PC-9 (cell line): ENCODE measurements at regions not wholly inside any gene's neighbourhood (a gene's known extent, or its start where the extent isn't known, plus 50 kb on each side); places are given as distances from the start of the nearest gene placed in this dataset.

Experiments
- BruUV-seq: library from RNA; stranded (reverse); fragments of 400-500 nt; replicated peaks from 2 replicates; lab custom pipeline; 2021; lab: Mats Ljungman, UMichigan
- CTCF ChIA-PET: fragments of 300-600 bp; sonication (Branson Sonifier 250); formaldehyde crosslinking; loops from one replicate; lab custom pipeline; 2022; ENCODE audit warnings: antibody characterized with exemption; lab: Charles Lee
- POLR2A ChIA-PET: fragments of 300-600 bp; sonication (Branson Sonifier 250); formaldehyde crosslinking; loops from one replicate; lab custom pipeline; 2022; ENCODE audit warnings: antibody characterized with exemption; ENCODE audit not compliant: unreplicated experiment; lab: Charles Lee
- DNase-seq, 2 experiments: peaks; one replicate each; pipeline versions ENCODE4 v3.0.0 to v3.0.0-alpha.2; 2015 to 2022; ENCODE audit warnings: mixed read lengths in 1 of 2
- H2AFZ ChIP-seq: fragments of 200-600 bp; sonication (generic); 2 replicates; pipeline ENCODE4 v1.8.1; 2017; ENCODE audit warnings: antibody characterized with exemption
- H3F3A ChIP-seq: fragments of 200-600 bp; sonication (generic); 2 replicates; pipeline ENCODE4 v1.8.1; 2017; ENCODE audit warnings: antibody characterized with exemption, mild to moderate bottlenecking, low read depth; ENCODE audit not compliant: insufficient read depth
- H3K27ac ChIP-seq: fragments of 200-600 bp; sonication (generic); 2 replicates; pipeline ENCODE4 v1.6.1; 2016; ENCODE audit warnings: mixed run types
- H3K27me3 ChIP-seq: fragments of 200-600 bp; sonication (generic); 2 replicates; pipeline ENCODE4 v1.6.1; 2016; ENCODE audit warnings: low read depth, mixed run types; ENCODE audit not compliant: insufficient read depth
- H3K36me3 ChIP-seq: fragments of 200-600 bp; sonication (generic); 2 replicates; pipeline ENCODE4 v1.6.1; 2016; ENCODE audit warnings: low read depth, mixed run types
- H3K4me1 ChIP-seq: fragments of 200-600 bp; sonication (generic); replicated peaks from 2 replicates; pipeline ENCODE4 v1.6.1; 2016; ENCODE audit warnings: mixed run types; ENCODE audit not compliant: insufficient read depth
- H3K4me2 ChIP-seq: fragments of 200-600 bp; sonication (generic); 2 replicates; pipeline ENCODE4 v1.6.1; 2017; ENCODE audit warnings: mixed run types
- H3K4me3 ChIP-seq: fragments of 200-600 bp; sonication (generic); 2 replicates; pipeline ENCODE4 v1.6.1; 2016; ENCODE audit warnings: mixed run types
- H3K79me2 ChIP-seq: fragments of 200-600 bp; sonication (generic); 2 replicates; pipeline ENCODE4 v1.6.1; 2017; ENCODE audit warnings: low read depth, mixed run types
- H3K9me2 ChIP-seq: fragments of 200-600 bp; sonication (generic); 2 replicates; pipeline ENCODE4 v1.8.1; 2017; ENCODE audit warnings: mild to moderate bottlenecking; ENCODE audit not compliant: insufficient read depth
- H3K9me3 ChIP-seq: fragments of 200-600 bp; sonication (generic); 2 replicates; pipeline ENCODE4 v1.8.1; 2016; ENCODE audit warnings: low read depth; ENCODE audit not compliant: insufficient read depth
- H4K20me1 ChIP-seq: fragments of 200-600 bp; sonication (generic); 2 replicates; pipeline ENCODE4 v1.8.1; 2017; ENCODE audit not compliant: insufficient read depth
- EZH2 ChIP-seq: fragments of 200-600 bp; sonication (generic); IDR thresholded peaks from 2 replicates; pipeline ENCODE4 v1.8.0; 2017; ENCODE audit warnings: antibody characterized with exemption, low read depth
- intact Hi-C: fragments of 100-400 bp; cut with micrococcal nuclease; formaldehyde crosslinking; loops from one replicate; pipeline ENCODE4 v1.10.0; 2022; ENCODE audit not compliant: unreplicated experiment
- TF ChIP-seq, protein P1 (sequence below): fragments of 200-600 bp; sonication (generic); conservative IDR thresholded peaks from 2 replicates; pipeline ENCODE4 v1.6.1; 2017; ENCODE audit warnings: mixed run types, antibody characterized with exemption, mild to moderate bottlenecking, moderate library complexity

DNA sequence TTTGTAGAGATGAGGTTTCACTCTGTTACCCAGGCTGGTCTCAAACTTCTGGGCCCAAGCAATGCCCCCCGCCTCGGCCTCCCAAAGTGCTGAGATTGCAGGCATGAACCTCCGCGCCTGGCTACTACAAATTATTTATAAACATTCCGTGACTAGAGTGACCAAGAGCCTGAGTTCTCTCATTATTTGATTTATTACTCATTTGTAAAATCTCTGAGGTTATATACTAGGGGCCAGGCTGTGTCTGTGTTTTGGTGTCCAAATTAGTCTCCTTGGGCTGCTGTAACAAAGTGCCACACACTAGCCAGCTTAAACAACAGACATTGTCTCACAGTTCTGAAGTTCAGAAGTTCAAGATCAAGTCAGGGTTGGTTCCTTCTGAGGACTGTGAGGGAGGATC is 70.8 kb upstream of the ELAC2 start:
- BruUV-seq, result no TSS peak
- CTCF ChIA-PET, result interaction anchor here (0.6 kb wide), 1 partner anchor 14 kb away, joined by 7 read pairs; no protein-coding TSS in a partner anchor
- Histone ChIP-seq H3K79me2 (no peaks in the 10 kb centered on the region), H3K4me2 (no peak overlapping the region), H2AFZ (no peak overlapping the region), H3F3A (no peaks in the 10 kb centered on the region), H3K9me3 (no peaks in the 10 kb centered on the region), H4K20me1 (no peaks in the 10 kb centered on the region), H3K36me3 (no peaks in the 10 kb centered on the region), H3K9me2 (no peaks in the 10 kb centered on the region), H3K27ac (no peak overlapping the region), H3K27me3 (peaks cover 10% of the 10 kb centered on the region; the same call in 1 of the 2 replicates), H3K4me3 (no peak overlapping the region), H3K4me1 (no peaks in the 10 kb centered on the region)
- TF ChIP-seq, protein P1, sequence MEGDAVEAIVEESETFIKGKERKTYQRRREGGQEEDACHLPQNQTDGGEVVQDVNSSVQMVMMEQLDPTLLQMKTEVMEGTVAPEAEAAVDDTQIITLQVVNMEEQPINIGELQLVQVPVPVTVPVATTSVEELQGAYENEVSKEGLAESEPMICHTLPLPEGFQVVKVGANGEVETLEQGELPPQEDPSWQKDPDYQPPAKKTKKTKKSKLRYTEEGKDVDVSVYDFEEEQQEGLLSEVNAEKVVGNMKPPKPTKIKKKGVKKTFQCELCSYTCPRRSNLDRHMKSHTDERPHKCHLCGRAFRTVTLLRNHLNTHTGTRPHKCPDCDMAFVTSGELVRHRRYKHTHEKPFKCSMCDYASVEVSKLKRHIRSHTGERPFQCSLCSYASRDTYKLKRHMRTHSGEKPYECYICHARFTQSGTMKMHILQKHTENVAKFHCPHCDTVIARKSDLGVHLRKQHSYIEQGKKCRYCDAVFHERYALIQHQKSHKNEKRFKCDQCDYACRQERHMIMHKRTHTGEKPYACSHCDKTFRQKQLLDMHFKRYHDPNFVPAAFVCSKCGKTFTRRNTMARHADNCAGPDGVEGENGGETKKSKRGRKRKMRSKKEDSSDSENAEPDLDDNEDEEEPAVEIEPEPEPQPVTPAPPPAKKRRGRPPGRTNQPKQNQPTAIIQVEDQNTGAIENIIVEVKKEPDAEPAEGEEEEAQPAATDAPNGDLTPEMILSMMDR, result no peak
- TF ChIP-seq EZH2, result no peak
- DNase-seq, result no peak
- intact Hi-C loops, result no loop called here
- POLR2A ChIA-PET, result no interaction called here

DNA sequence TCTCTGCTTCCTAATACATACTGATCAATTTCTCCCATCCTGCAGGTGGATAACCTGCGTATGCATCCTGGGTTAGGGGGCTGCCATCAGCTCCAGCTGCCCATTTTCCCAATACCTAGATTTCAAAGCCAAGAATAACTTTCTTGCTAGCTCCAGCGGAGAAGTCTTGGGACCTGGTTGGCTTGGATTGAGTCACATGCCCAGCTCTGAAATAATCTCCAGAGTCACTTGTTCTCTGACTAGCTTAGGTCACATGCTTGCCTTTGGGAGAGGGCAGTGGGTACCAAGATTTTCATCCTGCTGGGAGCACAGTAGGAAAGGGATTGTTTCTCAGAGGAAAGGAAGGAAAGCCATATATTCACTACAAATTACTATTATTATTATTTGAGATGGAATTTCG is 70.0 kb upstream of the ELAC2 start:
- ChIA-PET CTCF (interaction anchor here (0.6 kb wide), 1 partner anchor 13 kb away, joined by 7 read pairs; no protein-coding TSS in a partner anchor), POLR2A (no interaction called here)
- H3F3A ChIP-seq, result no peaks in the 10 kb centered on the region
- no peak overlapping the region for H3K4me3 ChIP-seq
- no peak overlapping the region for H3K27ac ChIP-seq
- no peak for TF ChIP-seq EZH2
- TF ChIP-seq, protein P1, result no peak
- intact Hi-C loops, result no loop called here
- H4K20me1 ChIP-seq, result no peaks in the 10 kb centered on the region
- no peaks in the 10 kb centered on the region for H3K36me3 ChIP-seq
- H3K4me2 ChIP-seq, result no peak overlapping the region
- no peaks in the 10 kb centered on the region for H3K4me1 ChIP-seq
- no peak for DNase-seq
- no peak overlapping the region for H2AFZ ChIP-seq
- no peaks in the 10 kb centered on the region for H3K9me2 ChIP-seq
- H3K79me2 ChIP-seq, result no peaks in the 10 kb centered on the region
- no peaks in the 10 kb centered on the region for H3K9me3 ChIP-seq
- BruUV-seq, result no TSS peak
- H3K27me3 ChIP-seq, result peaks cover 16% of the 10 kb centered on the region; the same call in 1 of the 2 replicates

DNA sequence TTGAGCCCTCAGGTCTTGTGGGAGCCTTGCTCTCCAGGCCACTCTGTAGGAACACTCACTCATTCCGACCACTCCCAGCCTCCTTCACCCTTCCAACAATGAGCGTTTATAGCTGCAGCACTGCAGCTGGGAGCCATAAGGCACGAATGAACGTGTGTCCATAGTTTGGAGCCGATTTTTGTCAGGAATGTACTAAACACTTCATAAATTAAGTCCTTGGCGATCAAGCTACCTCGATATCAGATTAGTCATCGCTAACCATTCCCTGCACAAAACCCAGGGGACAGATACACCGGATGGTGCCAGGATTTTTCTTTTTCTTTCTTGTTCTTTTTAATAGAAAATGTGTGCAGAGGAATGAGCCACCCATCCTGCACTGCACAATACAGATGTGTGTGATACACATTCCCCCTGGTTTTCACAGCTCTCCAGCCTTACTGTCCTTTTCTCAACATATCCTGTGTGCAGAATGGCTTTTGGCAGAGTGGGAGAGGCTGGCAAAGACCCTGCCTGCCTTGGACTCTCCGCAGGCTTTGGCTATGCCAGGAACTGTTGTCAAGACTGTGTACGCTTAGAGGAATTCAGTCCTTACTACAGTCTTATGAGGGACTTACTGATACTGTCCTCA is 68.4 kb upstream of the ELAC2 start:
- Histone ChIP-seq H3K27me3 (peaks cover 16% of the 10 kb centered on the region; the same call in 1 of the 2 replicates), H3K4me2 (no peak overlapping the region), H3K36me3 (no peaks in the 10 kb centered on the region), H3F3A (no peaks in the 10 kb centered on the region), H3K4me1 (no peaks in the 10 kb centered on the region), H2AFZ (no peak overlapping the region), H3K79me2 (no peaks in the 10 kb centered on the region), H3K9me2 (no peaks in the 10 kb centered on the region), H4K20me1 (no peaks in the 10 kb centered on the region), H3K27ac (no peak overlapping the region), H3K4me3 (no peak overlapping the region), H3K9me3 (no peaks in the 10 kb centered on the region)
- ChIA-PET POLR2A (no interaction called here), CTCF (no interaction called here)
- no TSS peak for BruUV-seq
- intact Hi-C loops, result no loop called here
- no peak for TF ChIP-seq EZH2
- TF ChIP-seq, protein P1, result no peak
- no peak for DNase-seq
